ENCODE measurements at regions not wholly inside any gene's neighbourhood (a gene's known extent, or its start where the extent isn't known, plus 50 kb on each side); places are given as distances from the start of the nearest gene placed in this dataset.
"Not testable (repeated sequence)": the region's sequence is repeated elsewhere in the genome, so short reads cannot be mapped to it uniquely, and the experiment has no call there.

- no peak for DNase-seq (ENCODE audit: low spot score, unreplicated experiment)
- Mint-ChIP-seq H3K9me3 (ENCODE audit: low read depth) (peaks cover 4% of the 10 kb centered on the region), H3K27me3 (no peaks in the 10 kb centered on the region), H3K4me3 (ENCODE audit: low read depth) (no peak overlapping the region), H3K36me3 (ENCODE audit: insufficient read depth) (no peaks in the 10 kb centered on the region), H3K27ac (no peak overlapping the region), H3K4me1 (ENCODE audit: low read depth) (peaks cover 2% of the 10 kb centered on the region)
- TF ChIP-seq CTCF (IDR thresholded peaks at IDR 0.05; ENCODE audit: unreplicated experiment): no peak
Observed at GRCh38 chr5:163898873-163899272, 393.5 kb downstream of the MAT2B start.

- not testable (repeated sequence) for H3K4me3 Mint-ChIP-seq (ENCODE audit: low read depth); H3K27me3 Mint-ChIP-seq; H3K27ac Mint-ChIP-seq; DNase-seq (ENCODE audit: low spot score, unreplicated experiment); H3K4me1 Mint-ChIP-seq (ENCODE audit: low read depth); H3K36me3 Mint-ChIP-seq (ENCODE audit: insufficient read depth); H3K9me3 Mint-ChIP-seq (ENCODE audit: low read depth)
Observed at GRCh38 chr5:163907783-163908182, 402.4 kb downstream of the MAT2B start.

GRCh38 chr5:163908253-163908652, 402.8 kb downstream of the MAT2B start:
- Mint-ChIP-seq H3K27ac (no peak overlapping the region), H3K9me3 (ENCODE audit: low read depth) (peaks cover 6% of the 10 kb centered on the region), H3K27me3 (no peaks in the 10 kb centered on the region), H3K4me1 (ENCODE audit: low read depth) (no peaks in the 10 kb centered on the region), H3K4me3 (ENCODE audit: low read depth) (no peak overlapping the region), H3K36me3 (ENCODE audit: insufficient read depth) (no peaks in the 10 kb centered on the region)
- no peak for TF ChIP-seq CTCF (IDR thresholded peaks at IDR 0.05; ENCODE audit: unreplicated experiment)
- no peak for DNase-seq (ENCODE audit: low spot score, unreplicated experiment)

GRCh38 chr5:163910226-163910625, 404.8 kb downstream of the MAT2B start:
- H3K27me3 Mint-ChIP-seq: no peaks in the 10 kb centered on the region
- peaks cover 6% of the 10 kb centered on the region for H3K9me3 Mint-ChIP-seq (ENCODE audit: low read depth)
- DNase-seq (ENCODE audit: low spot score, unreplicated experiment): no peak
- H3K36me3 Mint-ChIP-seq (ENCODE audit: insufficient read depth): no peaks in the 10 kb centered on the region
- H3K4me3 Mint-ChIP-seq (ENCODE audit: low read depth): no peak overlapping the region
- no peak for TF ChIP-seq CTCF (IDR thresholded peaks at IDR 0.05; ENCODE audit: unreplicated experiment)
- H3K4me1 Mint-ChIP-seq (ENCODE audit: low read depth): peaks cover 2% of the 10 kb centered on the region
- no peak overlapping the region for H3K27ac Mint-ChIP-seq

- H3K9me3 Mint-ChIP-seq (ENCODE audit: low read depth): no peaks in the 10 kb centered on the region
- peaks cover 9% of the 10 kb centered on the region for H3K4me1 Mint-ChIP-seq (ENCODE audit: low read depth)
- DNase-seq (ENCODE audit: low spot score, unreplicated experiment): no peak
- no peak for TF ChIP-seq CTCF (IDR thresholded peaks at IDR 0.05; ENCODE audit: unreplicated experiment)
- H3K36me3 Mint-ChIP-seq (ENCODE audit: insufficient read depth): no peaks in the 10 kb centered on the region
- no peak overlapping the region for H3K4me3 Mint-ChIP-seq (ENCODE audit: low read depth)
- H3K27me3 Mint-ChIP-seq: no peaks in the 10 kb centered on the region
- no peak overlapping the region for H3K27ac Mint-ChIP-seq
Observed at GRCh38 chr5:163912046-163912445, 406.6 kb downstream of the MAT2B start.

GRCh38 chr5:163913548-163913947, 408.1 kb downstream of the MAT2B start:
- Mint-ChIP-seq H3K36me3 (ENCODE audit: insufficient read depth) (no peaks in the 10 kb centered on the region), H3K4me1 (ENCODE audit: low read depth) (peaks cover 10% of the 10 kb centered on the region), H3K4me3 (ENCODE audit: low read depth) (no peak overlapping the region), H3K9me3 (ENCODE audit: low read depth) (no peaks in the 10 kb centered on the region), H3K27ac (no peak overlapping the region), H3K27me3 (no peaks in the 10 kb centered on the region)
- no peak for TF ChIP-seq CTCF (IDR thresholded peaks at IDR 0.05; ENCODE audit: unreplicated experiment)
- DNase-seq (ENCODE audit: low spot score, unreplicated experiment): no peak
